Activated CD8-positive, alpha-beta memory T cell treated with anti-CD3 and anti-CD28 coated beads, Interleukin-2, amount 50 U/mL, for 48 hours (primary cell): ENCODE measurements at regions not wholly inside any gene's neighbourhood (a gene's known extent, or its start where the extent isn't known, plus 50 kb on each side); places are given as distances from the start of the nearest gene placed in this dataset.
"Not testable (repeated sequence)": the region's sequence is repeated elsewhere in the genome, so short reads cannot be mapped to it uniquely, and the experiment has no call there.

Experiments used
- DNase-seq: peaks from one replicate; pipeline ENCODE4 v3.0.0-alpha.2; 2020

GRCh38 chr3:162569314-162569713 lies 1072.7 kb downstream of the OTOL1 start:
- no peak for DNase-seq

DNA sequence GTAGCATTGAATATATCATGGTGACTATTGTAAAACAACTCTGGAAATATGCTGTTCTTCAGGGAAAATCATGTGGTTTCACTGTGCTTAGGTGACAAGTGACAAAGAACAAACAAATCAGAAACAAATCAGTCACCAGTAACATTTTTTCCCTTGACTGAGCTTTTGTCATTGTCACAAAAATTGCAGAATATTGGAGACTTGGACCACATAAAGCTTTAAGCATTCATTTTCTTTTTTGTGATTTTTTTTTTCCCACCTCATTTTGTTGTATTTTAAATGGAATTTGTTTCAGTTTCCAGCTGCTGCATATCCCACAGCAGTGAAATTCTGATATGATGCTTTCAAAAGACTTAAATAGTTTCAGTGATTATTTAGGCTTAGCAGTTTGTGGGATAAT lies 1088.4 kb downstream of the OTOL1 start:
- no peak for DNase-seq

GRCh38 chr3:162586591-162586990 lies 1090.0 kb downstream of the OTOL1 start:
- DNase-seq, result no peak

- DNase-seq, result no peak
Measured at GRCh38 chr3:162597226-162597625, 1100.6 kb downstream of the OTOL1 start.

- DNase-seq, result not testable (repeated sequence)
Measured at GRCh38 chr3:162598500-162598899, 1101.9 kb downstream of the OTOL1 start.

- not testable (repeated sequence) for DNase-seq
Measured at GRCh38 chr3:162599742-162600141, 1103.1 kb downstream of the OTOL1 start.

GRCh38 chr3:162601101-162601670 lies 1104.6 kb downstream of the OTOL1 start:
- no peak for DNase-seq

- DNase-seq, result no peak
Measured at GRCh38 chr3:162602619-162603018, 1106.0 kb downstream of the OTOL1 start.

DNA sequence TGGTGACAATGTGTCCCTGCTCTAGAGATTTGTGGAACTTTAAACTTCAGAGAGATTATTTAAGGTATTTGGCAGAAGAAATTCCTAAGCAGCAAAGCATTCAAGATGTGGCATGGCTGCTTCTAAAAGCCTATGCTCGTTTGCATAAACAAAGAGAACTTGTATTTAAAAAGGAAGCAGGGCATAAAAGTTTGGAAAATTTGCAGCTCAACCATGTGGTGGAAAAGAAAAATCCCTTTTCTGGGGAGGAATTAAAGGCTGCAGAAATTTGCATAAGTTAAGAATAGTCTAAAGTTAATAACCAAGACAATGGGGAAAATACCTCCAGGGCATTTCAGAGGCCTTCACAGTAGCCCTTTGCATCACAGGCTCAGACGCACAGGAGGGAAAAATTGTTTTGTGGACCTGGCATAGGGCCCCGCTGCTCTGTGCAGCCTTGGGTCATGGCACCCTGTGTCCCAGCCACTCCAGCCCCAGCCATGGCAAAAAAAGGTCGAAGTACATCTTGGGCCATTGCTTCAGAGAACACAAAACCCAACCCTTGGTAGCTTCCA lies 1109.1 kb downstream of the OTOL1 start:
- DNase-seq, result no peak

DNA sequence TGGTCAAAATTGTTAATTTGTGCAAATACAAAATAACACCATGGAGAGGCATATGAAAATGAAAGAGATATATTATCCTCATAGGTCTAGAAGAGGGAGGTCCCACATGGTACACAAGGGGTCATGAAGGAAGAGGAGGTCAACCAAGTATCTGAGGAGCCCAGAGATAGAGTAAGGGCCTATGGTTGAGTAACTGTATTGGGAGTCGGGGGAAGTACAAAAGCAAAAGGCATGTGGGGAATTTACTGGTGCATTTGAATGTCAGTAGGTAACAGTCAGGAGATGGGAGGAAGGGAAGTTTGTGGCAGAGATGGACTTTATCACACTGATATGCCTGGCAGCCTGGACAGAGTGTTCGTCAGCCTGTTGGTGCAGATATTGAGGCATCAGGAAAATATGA lies 1113.7 kb downstream of the OTOL1 start:
- no peak for DNase-seq

GRCh38 chr3:162612991-162613390 lies 1116.4 kb downstream of the OTOL1 start:
- DNase-seq, result no peak

GRCh38 chr3:162626172-162626571 lies 1129.6 kb downstream of the OTOL1 start:
- DNase-seq, result no peak

- DNase-seq, result no peak
Measured at GRCh38 chr3:162628531-162628930, 1131.9 kb downstream of the OTOL1 start.

DNA sequence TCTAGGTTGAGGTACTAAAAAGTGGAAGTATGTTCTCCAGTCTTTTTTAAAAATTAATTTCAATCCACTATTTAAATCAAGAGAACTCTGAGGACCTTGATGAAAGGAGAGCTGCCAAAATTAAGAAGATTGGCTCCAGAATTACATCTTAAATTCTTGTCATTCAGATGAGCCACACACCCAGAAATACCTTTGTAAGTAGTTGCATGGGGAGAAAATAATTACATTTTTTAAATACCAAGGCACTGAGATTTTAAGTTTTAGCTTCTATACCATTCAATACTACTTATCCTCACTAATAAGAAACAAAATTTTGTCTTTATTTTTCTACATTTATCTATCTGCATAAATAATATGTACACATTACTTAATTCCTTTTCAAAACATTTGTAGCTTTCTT lies 1132.8 kb downstream of the OTOL1 start:
- DNase-seq, result no peak

GRCh38 chr3:162632672-162633071 lies 1136.1 kb downstream of the OTOL1 start:
- DNase-seq, result no peak

DNA sequence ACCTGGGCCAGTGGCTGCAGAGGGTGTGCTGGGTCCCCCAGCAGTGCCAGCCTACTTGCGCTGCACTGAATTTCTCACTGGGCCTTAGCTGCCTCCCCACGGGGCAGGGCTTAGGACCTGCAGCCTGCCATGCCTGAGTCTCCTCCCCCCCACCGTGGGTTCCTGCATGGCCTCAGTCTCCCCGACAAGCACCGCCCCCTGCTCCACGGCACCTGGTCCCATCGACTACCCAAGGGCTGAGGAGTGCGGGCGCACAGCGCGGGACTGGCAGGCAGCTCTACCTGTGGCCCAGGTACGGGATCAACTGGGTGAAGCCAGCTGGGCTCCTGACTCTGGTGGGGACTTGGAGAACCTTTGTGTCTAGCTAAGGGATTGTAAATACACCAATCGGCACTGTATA lies 1143.6 kb downstream of the OTOL1 start:
- DNase-seq, result not testable (repeated sequence)

GRCh38 chr3:162641317-162641716 lies 1144.7 kb downstream of the OTOL1 start:
- DNase-seq, result no peak

GRCh38 chr3:162641907-162642306 lies 1145.3 kb downstream of the OTOL1 start:
- no peak for DNase-seq

DNA sequence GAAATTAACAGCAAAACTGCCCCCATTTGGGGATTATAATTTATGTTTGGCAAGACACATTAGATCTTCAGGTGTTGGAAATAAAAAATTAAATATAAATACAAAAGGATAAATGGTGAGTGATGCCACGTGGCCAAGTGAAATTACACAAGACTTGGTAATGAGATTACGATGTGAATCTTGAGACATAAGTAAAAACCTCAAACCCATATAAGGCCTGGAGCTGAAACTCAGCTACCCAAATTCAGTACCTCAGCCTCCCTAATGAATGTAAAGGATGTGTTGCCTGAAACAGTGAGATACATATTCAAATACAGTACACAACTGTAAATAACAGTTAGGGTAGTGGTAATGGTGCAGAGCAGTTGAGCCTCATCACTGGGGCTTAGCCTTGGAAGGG lies 1146.6 kb downstream of the OTOL1 start:
- DNase-seq, result no peak

DNA sequence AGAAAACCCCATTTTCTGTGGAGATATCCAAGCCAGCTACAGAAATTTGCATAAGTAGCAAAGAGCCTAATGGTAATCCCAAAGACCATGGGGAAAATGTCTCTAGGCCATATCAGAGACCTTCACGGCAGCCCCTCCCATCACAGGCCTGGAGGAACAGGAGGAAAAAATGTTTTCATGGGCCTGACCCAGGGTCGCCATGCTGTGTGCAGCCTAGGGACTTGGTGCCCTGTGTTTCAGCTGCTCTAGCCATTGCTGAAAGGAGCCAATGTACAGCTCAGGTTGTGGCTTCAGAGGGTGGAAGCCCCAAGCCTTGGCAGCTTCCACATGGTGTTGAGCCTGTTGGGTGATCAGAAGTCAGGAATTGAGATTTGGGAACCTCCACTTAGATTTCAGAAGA lies 1150.7 kb downstream of the OTOL1 start:
- DNase-seq, result no peak

DNA sequence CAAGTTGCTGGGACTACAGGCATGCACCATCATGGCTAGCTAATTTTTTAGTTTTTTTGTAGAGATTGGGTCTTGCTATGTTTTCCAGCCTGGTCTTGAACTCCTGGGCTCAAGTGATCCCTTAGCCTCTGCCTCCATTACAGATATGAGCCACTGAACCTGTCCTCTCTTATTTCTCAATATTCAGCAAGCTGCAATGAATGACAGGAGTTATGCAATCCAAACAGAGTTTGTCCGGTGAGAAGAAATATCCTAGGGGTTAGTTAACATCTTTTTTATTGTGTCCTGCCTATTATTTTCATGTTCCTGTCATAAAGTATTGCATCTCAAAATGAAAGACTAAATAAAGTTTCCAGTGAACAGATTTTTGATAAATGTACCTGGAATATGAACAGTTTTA lies 1161.4 kb downstream of the OTOL1 start:
- no peak for DNase-seq

DNA sequence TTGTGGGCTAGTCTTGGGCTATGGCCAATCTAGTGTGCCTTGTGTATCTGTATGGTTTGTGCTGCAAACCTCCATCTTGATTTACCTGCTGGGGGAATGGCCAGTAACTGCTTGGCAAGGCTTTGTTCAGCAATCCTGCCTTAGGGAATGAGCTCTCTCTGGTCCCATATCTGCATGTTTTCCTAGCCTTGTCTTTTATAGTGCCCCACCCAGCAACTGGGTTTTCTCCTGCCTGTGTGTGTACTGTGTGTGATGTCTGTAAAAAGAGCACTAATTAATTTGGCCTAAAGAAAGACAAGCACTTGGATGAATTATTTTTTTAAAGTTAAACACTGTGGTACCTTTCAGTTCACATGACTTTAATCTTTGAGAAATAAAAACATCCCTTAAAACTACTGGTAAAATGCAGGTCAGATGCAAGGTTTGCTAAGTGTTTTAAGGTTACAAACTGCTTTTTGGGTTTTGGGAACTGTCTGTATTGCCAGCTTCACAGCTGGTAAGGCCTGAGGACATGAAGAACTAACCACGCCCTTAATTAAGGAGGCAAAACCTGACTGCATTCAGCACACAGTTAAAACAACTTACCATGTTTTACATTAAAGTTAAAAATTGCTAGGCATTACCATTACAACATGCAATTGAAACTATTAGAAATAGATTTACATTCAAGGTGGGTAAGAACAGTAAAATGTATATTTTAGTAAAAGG lies 1169.2 kb downstream of the OTOL1 start:
- no peak for DNase-seq

- no peak for DNase-seq
Measured at GRCh38 chr3:162666835-162667234, 1170.2 kb downstream of the OTOL1 start.

DNA sequence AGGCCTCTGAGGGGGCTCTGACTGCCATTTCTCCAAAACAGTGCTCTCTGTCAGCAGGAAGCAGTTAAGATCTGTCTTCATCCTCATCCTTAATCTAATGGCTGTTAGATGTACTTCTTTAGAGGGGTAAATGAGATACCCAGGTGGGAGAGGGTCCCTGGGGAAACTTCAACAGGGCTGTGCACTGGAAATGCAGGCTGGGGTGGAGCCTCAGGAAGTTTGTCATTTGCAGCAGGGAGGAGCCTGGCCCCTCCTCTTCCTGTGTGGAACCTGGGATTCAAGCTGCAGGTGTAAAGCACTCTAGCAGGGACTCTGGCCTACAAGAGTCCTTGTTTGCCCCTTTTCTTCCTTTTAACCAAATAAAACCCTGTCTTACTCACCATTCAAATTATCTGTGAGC lies 1173.6 kb downstream of the OTOL1 start:
- no peak for DNase-seq

DNA sequence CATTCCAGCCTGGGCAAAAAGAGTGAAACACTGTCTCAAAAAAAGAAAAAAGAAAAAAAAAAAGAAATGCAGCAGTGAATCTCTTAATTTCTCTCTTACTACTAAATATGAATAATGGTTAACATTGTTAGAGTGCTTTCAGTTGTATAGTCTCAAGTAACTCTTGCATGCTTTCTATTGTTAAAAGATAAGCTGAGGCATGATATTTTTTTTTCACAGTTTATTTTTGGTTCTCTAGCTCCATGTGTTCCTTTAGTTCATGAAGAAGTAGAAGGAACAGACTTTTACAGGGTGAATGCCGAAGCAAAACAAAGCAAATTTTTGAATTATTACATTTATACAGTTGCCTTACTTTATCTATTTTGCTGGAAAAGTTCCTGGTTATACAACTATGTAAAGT lies 1180.9 kb downstream of the OTOL1 start:
- DNase-seq, result no peak
